NCI-H2107 (cell line): ENCODE measurements at regions not wholly inside any gene's neighbourhood (a gene's known extent, or its start where the extent isn't known, plus 50 kb on each side); places are given as distances from the start of the nearest gene placed in this dataset.
"Not testable (repeated sequence)": the region's sequence is repeated elsewhere in the genome, so short reads cannot be mapped to it uniquely, and the experiment has no call there.

Source experiments
- DNase-seq: peaks from one replicate; lab custom pipeline; 2025; lab: John Stamatoyannopoulos, UW

DNA sequence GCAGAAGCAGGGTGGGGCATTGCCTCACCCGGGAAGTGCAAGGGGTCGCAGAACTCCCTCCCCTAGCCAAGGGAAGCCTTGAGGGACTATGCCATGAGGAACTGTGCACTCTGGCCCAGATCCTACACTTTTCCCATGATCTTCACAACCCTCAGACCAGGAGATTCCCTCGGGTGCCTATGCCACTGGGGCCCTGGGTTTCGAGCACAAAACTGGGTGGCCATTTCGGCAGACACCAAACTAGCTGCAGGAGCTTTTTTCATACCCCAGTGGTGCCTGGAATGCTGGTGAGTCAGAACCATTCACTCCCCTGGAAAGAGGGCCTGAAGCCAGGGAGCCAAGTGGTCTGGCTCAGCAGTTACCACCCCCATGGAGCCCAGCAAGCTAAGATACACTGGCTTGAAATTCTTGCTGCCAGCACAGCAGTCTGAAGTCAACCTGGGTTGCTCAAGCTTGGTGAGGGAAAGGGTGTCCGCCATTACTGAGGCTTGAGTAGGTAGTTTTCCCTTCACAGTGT is 573.7 kb upstream of the ANO3 start:
- DNase-seq, result no peak

DNA sequence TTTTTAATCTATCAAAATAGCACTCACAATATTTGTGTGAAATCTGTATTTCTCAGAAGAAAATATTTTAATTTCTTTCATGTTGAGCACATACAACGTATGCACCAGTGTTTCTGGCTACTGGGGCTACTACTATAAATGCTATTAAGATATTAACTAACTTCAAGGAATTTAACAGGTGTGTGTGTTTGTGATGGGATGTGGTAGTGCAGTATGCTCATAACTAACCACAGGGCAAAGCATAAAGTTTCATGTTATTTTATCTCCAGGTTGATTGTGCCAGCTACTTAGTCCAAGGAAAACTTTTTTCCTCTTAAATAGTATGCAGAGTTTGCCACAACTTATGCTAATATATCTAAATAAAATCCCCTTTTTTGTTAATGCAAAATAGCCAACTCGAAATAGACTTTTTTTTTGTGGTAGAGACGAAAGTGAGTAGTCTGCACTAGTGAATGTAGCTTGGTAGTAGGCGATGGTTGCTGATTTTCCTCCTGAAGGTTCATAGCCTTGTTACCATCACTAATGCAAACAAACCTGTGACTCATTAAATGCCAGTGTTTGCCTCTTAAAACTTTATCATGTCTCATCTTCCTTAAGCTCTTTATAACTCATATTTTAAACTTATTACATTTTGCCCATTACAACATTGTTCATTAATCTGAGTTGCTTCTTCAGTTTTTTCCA is 565.5 kb upstream of the ANO3 start:
- DNase-seq, result no peak

DNA sequence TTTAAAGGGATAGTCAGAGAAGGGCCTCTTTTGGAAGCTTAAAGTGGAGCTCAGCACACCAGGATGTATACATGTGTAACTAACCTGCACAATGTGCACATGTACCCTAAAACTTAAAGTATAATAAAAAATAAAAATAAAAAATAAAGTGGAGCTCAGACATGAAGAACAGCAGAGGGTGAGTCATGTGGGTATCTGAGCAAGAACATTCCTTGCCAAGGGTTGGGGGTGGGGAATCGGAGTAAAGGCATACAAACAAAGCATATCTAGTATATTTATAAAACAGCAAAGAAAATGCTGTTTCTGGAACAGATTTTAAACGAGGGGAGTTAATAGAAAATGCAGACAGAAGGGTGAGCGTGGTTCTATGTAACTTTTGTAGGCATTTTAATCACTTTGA is 562.6 kb upstream of the ANO3 start:
- DNase-seq, result no peak

DNA sequence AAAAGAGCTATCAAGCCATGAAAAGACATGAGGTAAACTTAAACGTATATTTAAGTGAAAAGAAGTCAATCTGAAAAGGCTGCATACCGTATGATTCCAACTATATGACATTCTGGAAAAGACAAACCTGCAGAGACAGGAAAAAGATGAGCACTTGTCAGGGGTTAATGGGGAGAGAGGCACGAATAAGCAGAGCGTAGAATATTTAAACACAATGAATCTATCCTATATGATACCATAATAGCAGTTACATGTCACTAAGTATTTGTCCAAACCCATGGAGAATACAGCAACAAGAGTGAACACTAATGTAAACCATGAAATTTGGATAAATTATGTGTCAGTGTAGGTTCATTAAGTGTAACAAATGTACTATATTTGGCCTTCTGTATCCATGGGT is 560.3 kb upstream of the ANO3 start:
- DNase-seq, result no peak

DNA sequence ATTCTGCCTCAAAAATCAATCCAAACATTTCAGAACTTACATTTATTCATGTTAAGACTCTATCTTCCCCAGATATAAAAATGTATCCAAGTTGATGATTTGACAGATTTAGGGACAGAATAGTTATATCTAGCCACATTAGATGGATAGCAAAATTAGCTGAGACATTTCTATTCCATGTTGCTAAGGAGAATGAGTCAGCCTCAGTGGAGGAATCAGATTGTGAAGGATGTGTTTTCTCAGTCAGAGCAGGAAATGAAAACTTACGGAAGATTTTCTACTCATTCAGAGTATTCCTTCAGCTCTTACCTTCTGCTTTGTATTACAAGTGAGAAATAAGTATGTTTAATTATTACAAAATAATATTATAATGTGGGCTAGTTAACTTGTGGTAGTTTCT is 556.3 kb upstream of the ANO3 start:
- DNase-seq, result no peak

DNA sequence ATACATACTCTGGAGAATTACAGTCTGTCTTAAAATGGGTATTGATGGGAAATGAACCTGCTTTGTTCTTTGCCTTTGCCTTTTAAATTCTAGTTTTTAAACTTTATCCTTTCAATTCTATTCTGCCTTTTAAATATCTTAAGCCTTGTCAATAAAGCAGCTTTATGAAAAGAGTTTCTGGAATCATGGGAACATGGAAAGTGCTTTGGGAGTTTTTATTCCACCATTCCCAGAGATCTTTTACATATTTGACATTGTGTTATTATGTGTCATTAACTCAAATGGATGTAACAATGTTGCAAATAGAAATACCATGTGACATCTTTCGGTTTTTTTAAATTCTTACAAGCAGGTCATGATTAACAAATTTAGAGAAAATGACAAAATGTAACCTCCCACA is 555.7 kb upstream of the ANO3 start:
- DNase-seq, result no peak

DNA sequence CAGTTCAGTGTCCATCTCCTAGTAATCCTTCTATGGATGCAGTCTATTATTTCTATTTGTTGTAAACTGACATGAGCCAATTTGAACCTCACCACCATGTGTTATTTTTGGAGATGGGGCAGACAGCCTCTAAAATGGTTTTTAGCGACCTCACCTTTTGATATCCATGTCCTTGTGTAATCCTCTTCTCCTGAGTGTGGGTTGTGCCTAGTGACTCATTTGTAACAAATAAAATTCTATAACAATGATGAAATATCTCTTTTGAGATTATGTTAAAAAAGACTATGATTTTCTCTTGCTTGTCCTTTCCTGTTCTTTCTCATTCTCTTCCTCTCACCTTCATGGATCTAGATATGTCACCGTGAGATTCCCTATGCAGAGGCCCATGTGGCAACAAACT is 554.6 kb upstream of the ANO3 start:
- DNase-seq, result no peak

DNA sequence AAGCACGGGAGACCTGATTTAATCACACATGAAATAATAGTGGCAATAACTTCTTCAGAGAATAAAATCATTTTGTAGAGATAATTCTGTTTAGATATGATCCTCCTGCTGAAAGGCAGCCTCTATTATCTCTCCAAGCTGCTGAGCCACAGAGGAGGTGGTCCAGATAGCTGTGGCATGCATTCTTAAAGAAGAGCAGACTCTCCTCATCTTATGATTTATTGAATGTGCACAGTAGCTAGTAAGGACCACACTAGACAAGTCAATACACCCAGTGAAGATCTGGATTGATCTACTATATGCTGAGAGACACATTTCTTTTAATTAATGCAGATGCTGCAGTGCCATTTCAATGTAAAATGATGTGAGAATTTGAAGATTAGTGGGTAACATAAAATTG is 552.9 kb upstream of the ANO3 start:
- DNase-seq, result no peak

DNA sequence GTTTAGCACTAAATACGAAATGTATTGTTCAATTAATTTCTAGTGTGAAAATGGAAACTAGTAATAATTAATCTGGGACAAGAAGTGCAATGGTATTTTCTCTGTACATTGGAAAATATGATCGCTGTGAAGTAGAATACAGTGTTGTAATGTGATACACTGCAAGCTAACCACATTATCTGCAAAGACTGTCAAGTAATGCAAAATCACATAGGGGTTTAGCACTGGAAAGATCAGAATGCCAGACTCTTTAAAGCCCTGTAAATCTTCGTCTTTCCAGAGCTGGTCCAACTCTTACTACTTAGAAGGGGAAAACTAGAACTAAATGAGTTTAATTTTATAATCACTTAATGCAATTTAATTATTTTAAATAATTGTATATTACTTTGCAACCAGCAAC is 544.5 kb upstream of the ANO3 start:
- no peak for DNase-seq

DNA sequence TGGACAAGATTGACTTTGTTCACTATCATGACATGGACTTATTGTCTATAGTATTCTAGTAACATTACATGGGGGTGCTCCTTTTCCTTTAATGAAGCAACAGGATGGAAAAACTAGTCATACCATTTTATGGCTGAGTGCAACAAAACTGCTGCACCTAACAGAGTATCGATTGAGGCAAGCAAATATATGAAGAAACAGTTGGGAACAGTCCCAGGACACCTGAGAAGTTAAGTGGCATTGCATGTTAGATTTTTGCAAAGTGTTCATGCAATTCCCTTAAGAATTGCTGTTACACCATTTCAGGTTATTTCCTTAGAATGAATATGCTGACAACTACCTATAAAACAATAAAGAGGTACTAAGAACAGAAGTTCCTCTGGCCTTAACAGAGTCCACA is 541.5 kb upstream of the ANO3 start:
- no peak for DNase-seq

DNA sequence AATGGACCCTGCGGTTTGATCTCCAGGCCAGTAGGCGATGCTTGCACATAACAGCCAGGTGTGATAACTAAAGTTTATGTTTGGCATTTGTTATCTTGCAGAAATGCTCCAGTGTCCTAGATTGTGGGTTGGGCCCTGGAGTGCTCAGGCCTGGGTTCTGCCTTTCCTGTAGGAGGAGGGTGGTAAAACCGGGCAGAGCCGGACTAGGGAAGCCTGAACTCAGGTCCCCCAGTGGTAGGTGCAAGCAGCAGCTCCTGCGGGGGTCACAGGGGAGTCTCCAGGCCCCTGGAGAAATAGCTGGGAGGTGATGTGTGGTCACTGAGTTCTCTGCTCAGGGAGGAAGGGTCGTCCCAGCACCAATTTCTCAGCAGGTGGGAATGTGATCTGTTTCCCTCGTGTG is 538.3 kb upstream of the ANO3 start:
- no peak for DNase-seq

DNA sequence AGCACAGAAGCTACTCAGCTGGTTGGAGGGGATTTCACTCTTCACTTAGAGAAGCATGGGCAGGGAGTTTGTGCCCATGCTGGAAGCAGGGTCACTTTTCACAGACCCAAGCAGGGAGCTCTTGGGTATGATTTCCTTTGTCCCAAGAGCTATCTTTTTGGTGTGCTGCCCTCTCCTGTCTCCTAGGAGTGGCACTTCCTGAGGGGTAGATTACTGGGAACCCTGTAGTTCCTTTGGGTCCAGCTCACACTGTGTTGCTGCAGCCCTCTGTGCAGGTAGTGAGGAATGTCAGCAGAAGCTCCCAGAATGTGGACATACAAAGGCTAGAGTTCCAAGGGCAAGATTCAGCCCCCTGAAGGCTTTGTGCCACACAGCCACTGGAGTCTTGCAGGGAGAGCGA is 537.1 kb upstream of the ANO3 start:
- no peak for DNase-seq

DNA sequence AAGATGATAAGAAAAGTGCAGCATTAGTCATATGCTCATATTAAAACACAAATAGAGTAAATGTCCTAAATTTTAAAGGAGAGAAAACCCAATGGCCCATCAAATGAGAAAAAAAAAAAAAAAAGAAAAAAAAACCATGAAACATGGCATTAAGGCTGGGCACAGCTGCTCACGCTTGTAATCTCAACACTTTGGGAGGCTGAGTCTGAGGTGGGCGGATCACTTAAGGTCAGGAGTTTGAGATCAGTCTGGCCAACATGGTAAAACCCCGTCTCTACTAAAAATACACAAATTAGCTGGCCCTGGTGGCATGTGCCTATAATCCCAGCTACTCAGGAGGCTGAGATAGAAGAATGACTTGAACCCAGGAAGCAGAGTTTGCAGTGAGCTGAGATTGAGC is 515.5 kb upstream of the ANO3 start:
- no peak for DNase-seq

DNA sequence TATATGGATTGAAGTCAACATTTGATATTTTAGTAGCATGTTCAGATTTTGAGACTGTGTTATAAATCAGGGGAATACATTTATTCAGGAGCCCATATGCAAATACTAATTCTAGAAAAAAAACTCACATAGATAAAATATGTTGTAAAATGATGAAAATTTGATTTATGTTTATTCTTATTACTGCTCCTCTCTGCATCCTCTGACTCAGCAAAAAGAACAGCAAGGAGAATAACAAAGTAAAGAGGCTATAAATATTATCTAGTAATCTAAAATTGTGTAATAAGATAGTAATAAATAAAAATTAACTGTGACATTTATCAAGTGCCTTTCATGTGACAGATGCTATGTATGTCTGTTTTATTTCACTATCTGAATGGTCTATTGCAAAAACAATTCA is 507.2 kb upstream of the ANO3 start:
- no peak for DNase-seq

DNA sequence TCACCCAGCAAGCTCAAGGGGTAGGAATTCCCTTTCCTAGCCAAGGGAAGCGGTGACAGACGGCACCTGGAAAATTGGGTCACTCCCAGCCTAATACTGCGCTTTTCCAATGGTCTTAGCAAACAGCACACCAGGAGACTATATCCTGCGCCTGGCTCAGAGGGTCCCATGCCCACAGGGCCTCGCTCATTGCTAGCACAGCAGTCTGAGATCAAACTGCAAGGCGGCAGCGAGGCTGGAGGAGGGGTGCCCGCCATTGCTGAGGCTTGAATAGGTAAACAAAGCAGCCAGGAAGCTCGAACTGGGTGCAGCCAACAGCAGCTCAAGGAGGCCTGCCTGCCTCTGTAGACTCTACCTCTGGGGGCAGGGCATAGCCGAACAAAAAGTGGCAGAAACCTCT is 500.4 kb upstream of the ANO3 start:
- DNase-seq, result not testable (repeated sequence)

DNA sequence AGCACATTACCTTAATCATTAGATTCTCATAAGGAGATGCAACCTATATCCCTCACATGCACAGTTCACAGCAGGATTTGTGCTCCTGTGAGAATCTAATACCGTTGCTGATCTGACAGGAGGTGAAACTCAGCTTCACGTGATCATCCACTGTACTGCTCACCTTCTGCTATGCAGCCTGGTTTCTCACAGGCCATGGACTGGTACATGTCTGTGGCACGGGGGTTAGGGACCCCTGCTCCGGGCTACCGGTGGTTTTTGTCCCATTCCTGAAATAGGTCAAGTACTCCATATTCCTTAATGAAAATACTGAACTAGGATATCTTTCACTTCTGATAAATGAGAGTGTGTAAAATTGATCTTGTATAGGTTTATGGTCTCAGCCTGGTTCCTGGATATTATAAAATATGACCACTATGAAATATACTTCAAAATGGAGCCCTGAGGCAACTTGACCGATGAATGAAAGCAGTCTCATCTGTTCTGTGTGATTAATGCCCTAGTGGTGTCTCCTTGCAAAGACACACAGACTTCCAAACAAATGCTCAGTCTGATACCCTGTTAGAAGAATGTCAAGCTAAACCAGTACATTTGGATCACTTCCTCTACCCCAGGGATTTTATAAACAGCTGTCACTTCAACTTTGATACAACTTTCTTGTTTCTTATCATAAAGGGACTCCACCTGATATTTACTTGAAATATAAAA is 492.9 kb upstream of the ANO3 start:
- no peak for DNase-seq

DNA sequence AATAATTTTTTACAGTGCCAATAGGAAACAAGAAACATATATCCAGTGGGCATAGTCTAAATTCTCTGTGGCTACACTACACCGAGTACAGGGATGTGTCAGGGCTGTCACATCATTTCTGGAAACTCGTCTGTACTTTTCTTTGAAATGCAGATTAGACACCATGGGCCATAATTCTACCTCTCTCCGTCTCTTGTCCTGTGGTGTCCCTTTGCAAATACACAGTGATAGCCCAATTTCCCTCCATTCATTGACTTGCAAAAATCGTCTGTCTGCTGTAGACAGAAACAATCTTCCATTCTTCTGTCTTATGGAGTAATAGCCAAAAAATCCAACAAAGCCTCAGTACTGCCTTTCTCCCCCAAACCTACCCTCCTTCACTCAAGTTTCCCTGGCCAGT is 487.1 kb upstream of the ANO3 start:
- no peak for DNase-seq

DNA sequence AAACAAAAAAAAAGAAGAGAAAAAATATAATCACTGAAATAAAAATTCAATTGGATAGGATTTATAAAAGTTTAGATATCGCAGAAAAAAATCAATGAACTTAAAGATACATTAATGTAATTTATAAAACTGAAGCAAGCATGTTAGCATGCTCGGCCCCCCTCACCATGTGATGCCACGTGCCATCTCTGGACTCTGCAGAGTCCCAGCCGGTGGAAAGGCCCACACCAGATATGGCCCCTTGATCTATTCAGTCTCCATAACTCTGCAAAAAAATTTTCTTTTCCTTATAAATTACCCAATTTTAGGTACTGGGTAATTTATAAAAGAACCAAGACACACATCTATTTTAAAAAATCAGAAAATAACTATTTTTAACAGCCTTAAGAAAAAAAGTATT is 476.0 kb upstream of the ANO3 start:
- no peak for DNase-seq

DNA sequence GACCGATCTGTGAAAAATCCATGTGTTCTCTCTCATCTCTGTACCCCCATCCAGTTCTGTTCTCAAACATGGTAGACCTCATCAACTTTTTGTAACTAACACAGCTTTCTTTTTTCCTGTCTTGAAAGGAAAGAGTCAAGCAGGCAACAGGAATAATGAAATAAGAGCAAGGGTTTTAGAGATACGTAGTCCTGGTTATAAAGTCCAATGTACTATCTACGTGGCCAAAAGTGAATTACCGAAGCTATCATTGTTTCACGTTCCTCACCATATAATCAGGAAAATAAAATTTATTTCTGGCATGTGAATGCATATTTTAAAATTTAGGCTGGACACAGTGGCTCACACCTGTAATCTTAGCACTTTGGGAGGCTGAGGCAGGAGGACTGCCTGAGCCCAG is 472.2 kb upstream of the ANO3 start:
- no peak for DNase-seq

DNA sequence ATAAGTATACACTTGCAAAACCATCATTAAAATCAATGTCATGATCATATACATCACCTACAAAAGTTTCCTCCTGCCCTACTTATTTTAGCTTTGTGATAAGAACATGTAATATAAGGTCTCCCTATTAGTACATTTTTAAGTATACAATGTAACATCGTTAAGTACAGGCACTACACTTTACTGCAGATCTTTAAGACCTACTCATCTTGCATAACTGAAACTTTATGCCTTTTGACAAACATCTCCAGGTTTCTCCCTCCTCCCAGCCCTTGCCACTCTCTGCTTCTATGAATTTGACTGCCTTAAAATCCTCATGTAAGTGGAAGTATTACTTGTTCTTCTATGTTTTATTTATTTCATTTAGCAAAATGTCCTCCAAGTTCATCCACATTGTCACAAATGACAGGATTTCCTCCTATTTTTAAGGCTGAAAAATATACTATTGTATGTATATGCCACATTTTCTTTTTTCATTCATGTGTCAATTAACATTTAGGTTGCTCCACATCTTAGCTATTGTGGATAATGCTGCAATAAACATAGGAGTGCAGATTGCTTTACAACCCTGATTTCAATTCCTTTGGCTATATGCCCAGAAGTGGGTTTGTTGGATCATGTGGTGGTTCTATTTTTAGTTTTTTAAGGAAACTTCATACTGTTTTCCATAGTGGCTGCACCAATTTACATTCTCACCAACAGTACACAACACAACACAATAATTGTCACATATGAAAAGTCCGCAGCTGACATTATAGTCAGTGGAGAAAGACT is 471.1 kb upstream of the ANO3 start:
- no peak for DNase-seq

DNA sequence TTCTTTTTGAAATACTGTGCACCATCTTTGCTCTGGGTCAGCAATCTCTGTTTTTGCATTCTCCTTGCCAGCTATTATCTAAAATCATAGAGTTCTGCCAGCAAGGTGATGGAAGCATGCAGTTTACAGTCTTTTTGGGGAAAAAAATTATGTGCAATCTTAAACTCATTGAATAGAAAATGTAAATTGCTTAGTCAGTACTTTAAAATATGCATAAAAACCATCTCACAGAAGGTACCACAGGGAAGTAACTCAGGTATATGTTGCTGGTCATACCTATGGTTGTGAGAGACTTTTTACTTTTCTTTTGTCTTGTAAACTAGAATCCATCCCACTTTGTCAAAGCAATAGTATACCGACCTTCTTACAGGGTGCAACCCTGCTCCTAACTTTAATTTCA is 469.8 kb upstream of the ANO3 start:
- DNase-seq, result no peak

DNA sequence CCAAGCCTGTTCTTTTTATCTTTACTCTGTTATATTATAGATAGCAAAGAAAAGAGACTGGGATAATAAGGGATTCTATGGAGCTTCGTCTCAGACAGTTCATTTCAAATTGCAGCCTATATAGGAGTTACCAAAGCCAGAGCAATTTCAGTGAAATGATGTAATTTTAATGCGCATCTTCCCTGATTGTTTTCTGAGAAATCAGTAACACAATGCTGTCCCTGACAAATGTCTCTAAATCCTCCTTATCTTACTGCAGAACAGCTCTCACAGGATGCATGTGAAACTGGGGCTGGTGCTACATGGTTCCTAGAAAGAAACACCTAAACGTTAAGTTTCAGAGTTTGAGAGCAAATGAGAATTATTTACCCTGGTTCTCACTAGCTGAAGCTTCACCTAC is 467.9 kb upstream of the ANO3 start:
- no peak for DNase-seq

DNA sequence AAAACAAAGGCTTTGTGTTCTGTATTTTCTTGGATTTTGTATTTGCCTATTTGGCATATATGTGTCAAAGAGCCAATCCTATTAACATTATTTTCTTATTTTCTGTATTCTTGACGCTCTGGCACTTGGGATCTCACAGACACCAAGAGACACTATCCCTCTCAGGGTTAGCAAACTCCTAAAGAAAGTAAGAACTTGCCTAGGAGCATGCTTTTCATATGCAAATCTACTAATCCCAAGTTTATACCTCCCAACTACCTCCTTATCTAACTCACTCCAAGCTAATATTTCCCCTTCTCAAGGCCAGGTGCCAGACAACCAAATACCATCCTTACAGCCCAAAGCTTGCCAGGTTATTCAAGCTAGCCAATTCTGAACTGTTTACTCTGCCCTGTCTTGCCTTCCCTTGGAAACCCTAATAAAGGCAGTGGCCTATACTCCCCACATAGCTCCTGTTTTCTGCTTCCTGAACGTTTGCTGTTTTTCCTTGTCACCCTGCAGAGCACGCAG is 455.4 kb upstream of the ANO3 start:
- no peak for DNase-seq
